Bronchial epithelial cell (primary cell): ENCODE measurements at regions not wholly inside any gene's neighbourhood (a gene's known extent, or its start where the extent isn't known, plus 50 kb on each side); places are given as distances from the start of the nearest gene placed in this dataset.
A peak's percentile ranks its signal among the peaks of the same experiment; 100 is the strongest.

ENCODE experiments used
- DNase-seq: peaks from one replicate; pipeline ENCODE4 v3.0.0-alpha.2; 2010; ENCODE audit warnings: low read depth
- FAIRE-seq: peaks from 2 replicates; lab custom pipeline; 2011; peaks lifted over from hg19 to GRCh38; lab: Jason Lieb, UNC
- H3K27me3 ChIP-seq: 2 replicates; pipeline ENCODE4 v1.5.1; 2011; ENCODE audit warnings: low read length; ENCODE audit not compliant: control insufficient read depth, insufficient read depth
- H3K36me3 ChIP-seq: 2 replicates; pipeline ENCODE4 v1.5.1; 2011; ENCODE audit warnings: low read length; ENCODE audit not compliant: control insufficient read depth, insufficient read depth
- H3K4me3 ChIP-seq: 2 replicates; pipeline ENCODE4 v1.5.1; 2011; ENCODE audit warnings: mild to moderate bottlenecking, low read depth, low read length, control low read depth
- TF ChIP-seq, protein P1 (sequence below): IDR thresholded peaks from 2 replicates; pipeline ENCODE4 v1.5.1; 2011; ENCODE audit warnings: mild to moderate bottlenecking, moderate library complexity, low read length, control low read depth, inconsistent platforms; ENCODE audit not compliant: insufficient read depth, severe bottlenecking

DNA sequence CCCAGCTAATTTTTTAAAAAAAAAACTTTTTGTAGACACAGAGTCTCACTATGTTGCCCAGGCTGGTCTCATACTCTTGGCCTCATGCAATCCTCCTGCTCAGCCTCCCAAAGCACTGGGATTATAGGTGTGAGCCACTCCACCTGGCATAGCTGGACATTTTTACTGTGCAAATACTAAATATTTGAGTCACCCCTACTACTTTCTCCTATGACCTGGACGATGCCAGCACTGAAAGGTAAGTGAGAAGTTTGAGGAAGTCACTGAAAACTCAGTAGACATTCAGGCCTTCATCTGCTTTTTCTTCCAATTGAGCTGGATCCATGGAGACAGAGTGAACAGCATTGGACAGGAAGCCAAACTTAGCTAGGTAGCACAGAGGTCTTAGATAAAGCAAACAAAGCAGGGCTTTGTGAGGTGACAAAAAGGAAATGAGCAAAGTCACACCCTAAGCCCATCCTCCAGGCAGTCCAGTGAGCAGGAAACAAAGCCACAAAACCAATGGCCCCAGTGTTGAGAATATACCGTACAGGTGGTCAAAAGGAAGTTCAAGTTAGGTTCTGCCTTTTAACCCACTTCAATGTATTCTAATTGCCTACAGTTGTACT lies 192.6 kb upstream of the RASA1 start:
- FAIRE-seq, result peak; percentile 68
- no peak overlapping the region for H3K4me3 ChIP-seq
- no peaks in the 10 kb centered on the region for H3K27me3 ChIP-seq
- H3K36me3 ChIP-seq, result no peaks in the 10 kb centered on the region
- TF ChIP-seq, protein P1, sequence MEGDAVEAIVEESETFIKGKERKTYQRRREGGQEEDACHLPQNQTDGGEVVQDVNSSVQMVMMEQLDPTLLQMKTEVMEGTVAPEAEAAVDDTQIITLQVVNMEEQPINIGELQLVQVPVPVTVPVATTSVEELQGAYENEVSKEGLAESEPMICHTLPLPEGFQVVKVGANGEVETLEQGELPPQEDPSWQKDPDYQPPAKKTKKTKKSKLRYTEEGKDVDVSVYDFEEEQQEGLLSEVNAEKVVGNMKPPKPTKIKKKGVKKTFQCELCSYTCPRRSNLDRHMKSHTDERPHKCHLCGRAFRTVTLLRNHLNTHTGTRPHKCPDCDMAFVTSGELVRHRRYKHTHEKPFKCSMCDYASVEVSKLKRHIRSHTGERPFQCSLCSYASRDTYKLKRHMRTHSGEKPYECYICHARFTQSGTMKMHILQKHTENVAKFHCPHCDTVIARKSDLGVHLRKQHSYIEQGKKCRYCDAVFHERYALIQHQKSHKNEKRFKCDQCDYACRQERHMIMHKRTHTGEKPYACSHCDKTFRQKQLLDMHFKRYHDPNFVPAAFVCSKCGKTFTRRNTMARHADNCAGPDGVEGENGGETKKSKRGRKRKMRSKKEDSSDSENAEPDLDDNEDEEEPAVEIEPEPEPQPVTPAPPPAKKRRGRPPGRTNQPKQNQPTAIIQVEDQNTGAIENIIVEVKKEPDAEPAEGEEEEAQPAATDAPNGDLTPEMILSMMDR, result no peak
- peak; percentile 29 for DNase-seq

DNA sequence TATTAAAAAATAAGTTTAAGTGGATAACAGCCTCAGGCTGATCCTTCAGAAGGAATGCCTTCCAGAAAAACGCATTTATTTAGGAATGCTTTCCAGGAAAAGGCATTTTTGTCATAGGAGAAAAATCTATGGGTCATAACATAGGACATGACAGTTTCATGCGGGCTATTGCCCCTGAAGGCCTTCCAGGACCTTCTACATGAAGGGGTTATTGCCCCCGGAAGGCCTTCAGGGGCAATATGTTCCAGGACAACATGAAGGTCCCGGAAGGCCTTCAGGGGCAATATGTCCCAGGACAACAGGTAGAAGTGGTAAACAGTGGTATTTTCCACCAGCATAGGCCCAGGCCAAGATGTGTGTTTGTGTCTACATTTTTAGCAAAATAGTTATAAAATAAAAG lies 191.3 kb upstream of the RASA1 start:
- Histone ChIP-seq H3K36me3 (no peaks in the 10 kb centered on the region), H3K4me3 (no peak overlapping the region), H3K27me3 (no peaks in the 10 kb centered on the region)
- DNase-seq (no peak), FAIRE-seq (no peak)
- TF ChIP-seq, protein P1, result no peak

DNA sequence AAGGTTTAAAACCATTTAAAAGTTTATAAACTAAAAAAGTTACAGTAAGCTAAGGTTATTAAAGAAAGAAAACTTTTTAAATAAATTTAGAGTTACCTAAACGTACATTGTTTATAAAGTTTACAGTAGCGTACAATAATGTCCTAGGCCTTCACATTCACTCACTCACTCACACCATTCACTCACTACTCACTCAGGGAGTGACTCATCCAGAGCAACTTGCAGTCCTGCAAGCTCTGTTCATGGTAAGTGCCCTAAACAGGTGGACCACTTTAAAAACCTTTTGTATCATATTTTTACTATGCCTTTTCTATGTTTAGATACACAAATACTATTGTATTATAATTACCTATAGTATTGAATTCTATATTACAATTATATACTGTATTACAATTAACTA lies 190.8 kb upstream of the RASA1 start:
- Histone ChIP-seq H3K4me3 (no peak overlapping the region), H3K36me3 (no peaks in the 10 kb centered on the region), H3K27me3 (no peaks in the 10 kb centered on the region)
- peak; percentile 75 for DNase-seq
- FAIRE-seq, result no peak
- TF ChIP-seq, protein P1, result no peak

DNA sequence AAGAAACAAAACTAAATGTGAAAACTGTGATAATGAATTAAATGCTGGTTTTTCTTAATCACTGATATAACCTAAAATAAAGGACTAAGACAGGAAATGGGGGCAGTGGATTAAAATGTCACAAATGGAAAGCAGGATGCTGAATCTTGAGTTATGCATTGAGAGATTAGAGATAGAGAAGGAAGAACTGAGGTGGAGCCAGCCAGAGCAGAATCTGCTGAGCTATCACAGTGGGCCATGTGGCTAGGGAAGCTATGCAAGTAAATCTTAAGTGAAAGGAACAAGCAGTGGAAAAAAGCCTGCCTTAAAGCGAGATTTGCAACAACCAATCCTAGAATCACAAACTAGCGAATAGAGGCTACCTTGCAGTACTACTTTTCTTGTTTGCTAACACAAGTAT lies 188.5 kb upstream of the RASA1 start:
- Histone ChIP-seq H3K27me3 (no peaks in the 10 kb centered on the region), H3K36me3 (no peaks in the 10 kb centered on the region), H3K4me3 (no peak overlapping the region)
- FAIRE-seq, result no peak
- no peak for DNase-seq
- TF ChIP-seq, protein P1, result no peak

DNA sequence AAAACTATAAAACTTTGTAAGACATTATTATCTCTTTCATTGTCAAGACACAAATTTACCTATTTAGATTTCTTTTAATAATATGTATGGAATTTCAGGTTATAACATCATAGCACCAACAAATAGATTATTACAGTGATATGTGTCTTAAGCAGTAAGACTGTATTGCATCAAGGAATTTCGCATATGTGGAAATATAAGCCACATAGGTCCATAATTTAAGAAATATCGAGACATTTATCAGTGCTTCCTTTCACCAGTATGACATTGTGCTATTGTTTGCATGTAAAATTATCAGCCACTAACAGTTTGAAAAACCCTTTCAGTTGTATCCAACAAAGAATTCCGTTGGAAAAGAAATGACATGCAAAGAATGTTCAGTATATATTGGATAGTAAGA lies 186.7 kb upstream of the RASA1 start:
- TF ChIP-seq, protein P1, result no peak
- no peaks in the 10 kb centered on the region for H3K36me3 ChIP-seq
- no peak overlapping the region for H3K4me3 ChIP-seq
- H3K27me3 ChIP-seq, result no peaks in the 10 kb centered on the region
- FAIRE-seq, result no peak
- DNase-seq, result no peak
